ENCODE measurements at regions not wholly inside any gene's neighbourhood (a gene's known extent, or its start where the extent isn't known, plus 50 kb on each side); places are given as distances from the start of the nearest gene placed in this dataset.
"Not testable (repeated sequence)": the region's sequence is repeated elsewhere in the genome, so short reads cannot be mapped to it uniquely, and the experiment has no call there.

DNA sequence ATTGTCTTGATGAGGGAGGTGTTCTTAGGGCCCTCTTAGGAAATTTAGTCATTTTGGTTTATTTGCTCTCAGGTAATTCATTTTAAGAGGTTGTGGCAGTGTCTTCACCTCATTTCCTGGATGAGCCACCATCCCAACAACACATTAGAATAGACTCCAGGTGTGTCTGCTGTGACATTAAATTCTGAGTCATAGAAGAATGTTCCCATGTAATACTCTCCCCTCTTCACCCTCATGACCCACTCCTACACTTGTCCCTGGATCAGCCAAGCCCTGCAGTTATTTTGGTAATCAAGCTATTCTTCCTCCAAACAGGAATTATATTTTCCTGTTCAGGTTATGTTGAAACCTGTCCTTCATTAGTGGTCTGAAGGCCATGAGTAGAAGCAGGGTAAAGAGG lies 944.1 kb downstream of the SORCS3 start:
- Histone ChIP-seq H3K27ac (no peak overlapping the region), H3K4me3 (no peak overlapping the region), H3K9me3 (no peaks in the 10 kb centered on the region), H3K27me3 (no peaks in the 10 kb centered on the region), H3K36me3 (no peaks in the 10 kb centered on the region), H3K4me1 (no peaks in the 10 kb centered on the region)
- DNase-seq = no peak
- intact Hi-C loops (cut with DNase I; ENCODE audit: low total_unique reads) = no loop called here
- no peak for TF ChIP-seq POLR2A (IDR thresholded peaks at IDR 0.05)
- no peak for TF ChIP-seq CTCF (IDR thresholded peaks at IDR 0.05)
- TF ChIP-seq POLR2AphosphoS5 (IDR thresholded peaks at IDR 0.05) = no peak
- no peak for TF ChIP-seq EP300 (IDR thresholded peaks at IDR 0.05)

DNA sequence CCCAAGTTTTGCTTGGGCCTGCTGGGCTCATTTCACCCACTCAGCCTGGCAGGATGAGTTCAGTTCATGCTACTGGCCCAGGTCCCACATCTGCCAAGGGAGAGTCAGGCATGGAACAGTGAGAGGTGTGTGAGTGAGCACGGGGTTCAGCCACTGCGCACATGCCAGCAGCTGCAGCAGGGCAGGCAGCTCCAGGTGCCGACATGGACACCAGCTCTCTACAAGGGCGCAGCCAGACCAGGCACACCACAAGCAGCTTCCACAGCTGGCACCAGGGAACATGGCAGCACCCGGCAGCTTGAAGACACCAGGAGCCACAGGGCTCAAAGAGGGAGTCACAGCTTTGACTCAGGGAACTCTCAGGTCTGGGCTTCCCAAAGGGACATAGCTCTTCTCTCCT lies 938.0 kb downstream of the SORCS3 start:
- WGBS, 5 donors = 86 to 97% (median 92%) methylated on average over 5 of the region's 5 CpGs

GRCh38 chr10:105577865-105578607 lies 936.9 kb downstream of the SORCS3 start:
- 86 to 89% (median 88%) methylated on average over 4 of the region's 4 CpGs for WGBS, 5 donors
- no peaks in the 10 kb centered on the region for H3K27me3 ChIP-seq
- no peaks in the 10 kb centered on the region for H3K4me1 ChIP-seq
- H3K36me3 ChIP-seq = no peaks in the 10 kb centered on the region
- no peak overlapping the region for H3K27ac ChIP-seq
- no peak overlapping the region for H3K4me3 ChIP-seq
- intact Hi-C loops (cut with DNase I; ENCODE audit: low total_unique reads) = no loop called here
- H3K9me3 ChIP-seq = peaks cover 0 to 22% (median 2%) of the 10 kb centered on the region in 4 donors
- TF ChIP-seq POLR2AphosphoS5 (IDR thresholded peaks at IDR 0.05) = no peak
- TF ChIP-seq EP300 (IDR thresholded peaks at IDR 0.05) = no peak
- TF ChIP-seq POLR2A (IDR thresholded peaks at IDR 0.05) = no peak
- no peak for TF ChIP-seq CTCF (IDR thresholded peaks at IDR 0.05)
- no peak for DNase-seq

More for the DNA sequence above, 938.0 kb downstream of the SORCS3 start:
- TF ChIP-seq POLR2AphosphoS5 (IDR thresholded peaks at IDR 0.05) (no peak), EP300 (IDR thresholded peaks at IDR 0.05) (no peak), CTCF (IDR thresholded peaks at IDR 0.05) (no peak), POLR2A (IDR thresholded peaks at IDR 0.05) (no peak)
- intact Hi-C loops (cut with DNase I; ENCODE audit: low total_unique reads) = no loop called here
- no peaks in the 10 kb centered on the region for H3K36me3 ChIP-seq
- H3K27ac ChIP-seq = no peak overlapping the region
- no peak overlapping the region for H3K4me3 ChIP-seq
- no peaks in the 10 kb centered on the region for H3K4me1 ChIP-seq
- H3K9me3 ChIP-seq = peaks cover 0 to 12% (median 0%) of the 10 kb centered on the region in 4 donors
- H3K27me3 ChIP-seq = no peaks in the 10 kb centered on the region
- DNase-seq = no peak

- H3K4me3 ChIP-seq = no peak overlapping the region
- no peaks in the 10 kb centered on the region for H3K4me1 ChIP-seq
- no peak for TF ChIP-seq POLR2A (IDR thresholded peaks at IDR 0.05)
- no peak for TF ChIP-seq EP300 (IDR thresholded peaks at IDR 0.05)
- TF ChIP-seq CTCF (IDR thresholded peaks at IDR 0.05) = no peak
- no peak for TF ChIP-seq POLR2AphosphoS5 (IDR thresholded peaks at IDR 0.05)
- no peak overlapping the region for H3K27ac ChIP-seq
- 70 to 82% (median 81%) methylated on average over 4 of the region's 4 CpGs for WGBS, 5 donors
- H3K9me3 ChIP-seq = no peaks in the 10 kb centered on the region
- DNase-seq = no peak
- intact Hi-C loops (cut with DNase I; ENCODE audit: low total_unique reads) = no loop called here
- H3K36me3 ChIP-seq = no peaks in the 10 kb centered on the region
- H3K27me3 ChIP-seq = no peaks in the 10 kb centered on the region
These were observed 918.4 kb downstream of the SORCS3 start for GRCh38 chr10:105559333-105560097.

DNA sequence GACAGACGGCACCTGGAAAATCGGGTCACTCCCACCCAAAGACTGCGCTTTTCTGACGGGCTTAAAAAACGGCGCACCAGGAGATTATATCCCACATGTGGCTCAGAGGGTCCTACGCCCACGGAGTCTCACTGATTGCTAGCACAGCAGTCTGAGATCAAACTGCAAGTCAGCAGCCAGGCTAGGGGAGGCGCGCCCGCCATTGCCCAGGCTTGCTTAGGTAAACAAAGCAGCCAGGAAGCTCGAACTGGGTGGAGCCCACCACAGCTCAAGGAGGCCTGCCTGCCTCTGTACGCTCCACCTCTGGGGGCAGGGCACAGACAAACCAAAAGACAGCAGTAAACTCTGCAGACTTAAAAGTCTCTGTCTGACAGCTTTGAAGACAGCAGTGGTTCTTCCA lies 909.4 kb downstream of the SORCS3 start:
- DNase-seq; H3K36me3 ChIP-seq; H3K4me1 ChIP-seq; intact Hi-C loops (cut with DNase I; ENCODE audit: low total_unique reads); H3K4me3 ChIP-seq; H3K27ac ChIP-seq; H3K9me3 ChIP-seq; H3K27me3 ChIP-seq: not testable (repeated sequence)
- 66 to 85% (median 73%) methylated on average over 12 to 13 of the region's 13 CpGs for WGBS, 5 donors
